ENCODE measurements at regions not wholly inside any gene's neighbourhood (a gene's known extent, or its start where the extent isn't known, plus 50 kb on each side); places are given as distances from the start of the nearest gene placed in this dataset.
"Not testable (repeated sequence)": the region's sequence is repeated elsewhere in the genome, so short reads cannot be mapped to it uniquely, and the experiment has no call there.

DNA sequence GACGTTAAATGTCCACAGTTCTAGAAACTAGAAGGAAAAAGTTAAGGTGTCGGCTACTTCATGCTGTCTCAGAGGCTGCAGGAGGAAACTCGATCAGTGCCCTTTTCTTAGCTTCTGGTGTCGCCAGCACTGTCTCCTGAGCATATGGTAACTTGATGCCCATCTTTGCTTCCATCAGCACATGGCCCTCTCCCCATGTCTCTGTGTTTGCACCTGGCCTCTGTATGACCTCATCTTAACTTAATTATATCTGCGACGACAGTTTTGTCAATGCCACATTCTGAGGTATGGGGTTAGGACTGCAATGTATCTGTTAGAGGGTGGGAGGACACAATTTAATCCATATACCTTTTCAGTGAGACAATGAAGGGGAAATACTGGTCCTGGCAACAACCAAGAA lies 449.9 kb downstream of the POM121L12 start:
- Histone ChIP-seq H2AK5ac (ENCODE audit: low read length, severe bottlenecking) (no peak overlapping the region), H3K4ac (ENCODE audit: low read depth in 1 of 2, low read length in 2 of 2) (no peak overlapping the region), H3K4me3 (ENCODE audit: insufficient read depth in 1 of 2, low read depth in 1 of 2, low read length in 2 of 2) (no peak overlapping the region), H3K14ac (ENCODE audit: low read length in 2 of 2) (no peak overlapping the region), H2AFZ (ENCODE audit: low read depth, low read length) (no peak overlapping the region), H3K4me2 (ENCODE audit: low read length, poor library complexity, severe bottlenecking) (no peak overlapping the region), H4K8ac (ENCODE audit: low read length) (no peak overlapping the region), H2BK15ac (ENCODE audit: low read depth, poor library complexity, severe bottlenecking) (no peak overlapping the region), H3K9ac (ENCODE audit: low read length) (no peak overlapping the region), H3K27me3 (ENCODE audit: control insufficient read depth in 1 of 2, insufficient read depth in 1 of 2, low read length in 2 of 2) (no peaks in the 10 kb centered on the region), H4K91ac (ENCODE audit: low read length) (no peak overlapping the region), H3K79me1 (replicated peaks; ENCODE audit: low read length, poor library complexity, severe bottlenecking) (no peaks in the 10 kb centered on the region), H3K9me3 (ENCODE audit: control insufficient read depth, low read length) (no peaks in the 10 kb centered on the region), H2BK120ac (ENCODE audit: low read depth, low read length) (no peak overlapping the region), H3K18ac (ENCODE audit: low read depth in 1 of 2, low read length in 2 of 2) (no peak overlapping the region), H3K4me1 (ENCODE audit: control insufficient read depth, insufficient read depth, low read depth, low read length) (no peaks in the 10 kb centered on the region), H3K27ac (ENCODE audit: low read length, poor library complexity, severe bottlenecking) (no peak overlapping the region), H3K23ac (ENCODE audit: low read length in 2 of 2) (no peak overlapping the region), H2BK5ac (ENCODE audit: low read depth, low read length, poor library complexity, severe bottlenecking) (no peak overlapping the region), H2BK12ac (ENCODE audit: low read length in 2 of 2) (no peak overlapping the region), H3K36me3 (ENCODE audit: control insufficient read depth in 1 of 2, insufficient read depth in 2 of 2, low read depth in 1 of 2, low read length in 2 of 2) (no peaks in the 10 kb centered on the region)
- WGBS, result 90% methylated on average over 4 of the region's 6 CpGs
- DNase-seq, result no peak

- no peak overlapping the region for H3K4me2 ChIP-seq (ENCODE audit: low read length, poor library complexity, severe bottlenecking)
- H3K23ac ChIP-seq (ENCODE audit: low read length in 2 of 2), result no peak overlapping the region
- no peak overlapping the region for H3K14ac ChIP-seq (ENCODE audit: low read length in 2 of 2)
- no peaks in the 10 kb centered on the region for H3K4me1 ChIP-seq (ENCODE audit: control insufficient read depth, insufficient read depth, low read depth, low read length)
- no peak overlapping the region for H4K91ac ChIP-seq (ENCODE audit: low read length)
- H2BK5ac ChIP-seq (ENCODE audit: low read depth, low read length, poor library complexity, severe bottlenecking), result no peak overlapping the region
- H3K36me3 ChIP-seq (ENCODE audit: control insufficient read depth in 1 of 2, insufficient read depth in 2 of 2, low read depth in 1 of 2, low read length in 2 of 2), result no peaks in the 10 kb centered on the region
- no peak overlapping the region for H3K4me3 ChIP-seq (ENCODE audit: insufficient read depth in 1 of 2, low read depth in 1 of 2, low read length in 2 of 2)
- no peak overlapping the region for H3K27ac ChIP-seq (ENCODE audit: low read length, poor library complexity, severe bottlenecking)
- H3K27me3 ChIP-seq (ENCODE audit: control insufficient read depth in 1 of 2, insufficient read depth in 1 of 2, low read length in 2 of 2), result no peaks in the 10 kb centered on the region
- H3K9ac ChIP-seq (ENCODE audit: low read length), result no peak overlapping the region
- H2BK15ac ChIP-seq (ENCODE audit: low read depth, poor library complexity, severe bottlenecking), result no peak overlapping the region
- H2AFZ ChIP-seq (ENCODE audit: low read depth, low read length), result no peak overlapping the region
- H3K9me3 ChIP-seq (ENCODE audit: control insufficient read depth, low read length), result peaks cover 11% of the 10 kb centered on the region
- no peak overlapping the region for H3K4ac ChIP-seq (ENCODE audit: low read depth in 1 of 2, low read length in 2 of 2)
- no peak overlapping the region for H4K8ac ChIP-seq (ENCODE audit: low read length)
- no peak overlapping the region for H2BK120ac ChIP-seq (ENCODE audit: low read depth, low read length)
- WGBS, result 95% methylated on average over 4 of the region's 6 CpGs
- no peak for DNase-seq
- no peaks in the 10 kb centered on the region for H3K79me1 ChIP-seq (replicated peaks; ENCODE audit: low read length, poor library complexity, severe bottlenecking)
- no peak overlapping the region for H3K18ac ChIP-seq (ENCODE audit: low read depth in 1 of 2, low read length in 2 of 2)
- no peak overlapping the region for H2AK5ac ChIP-seq (ENCODE audit: low read length, severe bottlenecking)
- H2BK12ac ChIP-seq (ENCODE audit: low read length in 2 of 2), result no peak overlapping the region
Observed at GRCh38 chr7:53491051-53491450, 455.6 kb downstream of the POM121L12 start.

DNA sequence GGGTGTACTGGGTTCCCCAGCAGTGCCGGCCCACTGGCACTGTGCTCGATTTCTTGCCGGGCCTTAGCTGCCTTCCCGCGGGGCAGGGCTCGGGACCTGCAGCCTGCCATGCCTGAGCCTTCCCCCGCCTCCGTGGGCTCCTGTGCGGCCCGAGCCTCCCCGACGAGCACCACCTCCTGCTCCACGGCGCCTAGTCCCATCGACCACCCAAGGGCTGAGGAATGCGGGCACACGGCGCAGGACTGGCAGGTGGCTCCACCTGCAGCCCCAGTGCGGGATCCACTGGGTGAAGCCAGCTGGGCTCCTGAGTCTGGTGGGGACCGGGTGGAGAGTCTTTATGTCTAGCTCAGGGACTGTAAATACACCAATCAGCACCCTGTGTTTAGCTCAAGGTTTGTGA lies 459.7 kb downstream of the POM121L12 start:
- not testable (repeated sequence) for H2BK5ac ChIP-seq (ENCODE audit: low read depth, low read length, poor library complexity, severe bottlenecking); H3K79me1 ChIP-seq (replicated peaks; ENCODE audit: low read length, poor library complexity, severe bottlenecking); H3K27ac ChIP-seq (ENCODE audit: low read length, poor library complexity, severe bottlenecking); H2AK5ac ChIP-seq (ENCODE audit: low read length, severe bottlenecking); H2BK12ac ChIP-seq (ENCODE audit: low read length in 2 of 2); H3K23ac ChIP-seq (ENCODE audit: low read length in 2 of 2); H2BK15ac ChIP-seq (ENCODE audit: low read depth, poor library complexity, severe bottlenecking); H3K27me3 ChIP-seq (ENCODE audit: control insufficient read depth in 1 of 2, insufficient read depth in 1 of 2, low read length in 2 of 2); H3K4me3 ChIP-seq (ENCODE audit: insufficient read depth in 1 of 2, low read depth in 1 of 2, low read length in 2 of 2); H4K8ac ChIP-seq (ENCODE audit: low read length); H2AFZ ChIP-seq (ENCODE audit: low read depth, low read length); H3K14ac ChIP-seq (ENCODE audit: low read length in 2 of 2); H3K18ac ChIP-seq (ENCODE audit: low read depth in 1 of 2, low read length in 2 of 2); H3K4me2 ChIP-seq (ENCODE audit: low read length, poor library complexity, severe bottlenecking); H3K9ac ChIP-seq (ENCODE audit: low read length); H2BK120ac ChIP-seq (ENCODE audit: low read depth, low read length); H3K36me3 ChIP-seq (ENCODE audit: control insufficient read depth in 1 of 2, insufficient read depth in 2 of 2, low read depth in 1 of 2, low read length in 2 of 2); H3K4ac ChIP-seq (ENCODE audit: low read depth in 1 of 2, low read length in 2 of 2); H4K91ac ChIP-seq (ENCODE audit: low read length); DNase-seq; H3K4me1 ChIP-seq (ENCODE audit: control insufficient read depth, insufficient read depth, low read depth, low read length)
- 98% methylated on average over 14 of the region's 20 CpGs for WGBS
- peaks cover 16% of the 10 kb centered on the region for H3K9me3 ChIP-seq (ENCODE audit: control insufficient read depth, low read length)

GRCh38 chr7:53500076-53500475 lies 464.6 kb downstream of the POM121L12 start:
- Histone ChIP-seq H3K23ac (ENCODE audit: low read length in 2 of 2) (no peak overlapping the region), H3K36me3 (ENCODE audit: control insufficient read depth in 1 of 2, insufficient read depth in 2 of 2, low read depth in 1 of 2, low read length in 2 of 2) (no peaks in the 10 kb centered on the region), H3K9me3 (ENCODE audit: control insufficient read depth, low read length) (peaks cover 11% of the 10 kb centered on the region), H2AFZ (ENCODE audit: low read depth, low read length) (no peak overlapping the region), H3K4ac (ENCODE audit: low read depth in 1 of 2, low read length in 2 of 2) (no peak overlapping the region), H2AK5ac (ENCODE audit: low read length, severe bottlenecking) (no peak overlapping the region), H3K4me2 (ENCODE audit: low read length, poor library complexity, severe bottlenecking) (no peak overlapping the region), H3K27ac (ENCODE audit: low read length, poor library complexity, severe bottlenecking) (no peak overlapping the region), H2BK5ac (ENCODE audit: low read depth, low read length, poor library complexity, severe bottlenecking) (no peak overlapping the region), H4K91ac (ENCODE audit: low read length) (no peak overlapping the region), H3K27me3 (ENCODE audit: control insufficient read depth in 1 of 2, insufficient read depth in 1 of 2, low read length in 2 of 2) (no peaks in the 10 kb centered on the region), H2BK12ac (ENCODE audit: low read length in 2 of 2) (no peak overlapping the region), H3K4me3 (ENCODE audit: insufficient read depth in 1 of 2, low read depth in 1 of 2, low read length in 2 of 2) (no peak overlapping the region), H4K8ac (ENCODE audit: low read length) (no peak overlapping the region), H3K9ac (ENCODE audit: low read length) (no peak overlapping the region), H3K14ac (ENCODE audit: low read length in 2 of 2) (no peak overlapping the region), H3K4me1 (ENCODE audit: control insufficient read depth, insufficient read depth, low read depth, low read length) (no peaks in the 10 kb centered on the region), H3K18ac (ENCODE audit: low read depth in 1 of 2, low read length in 2 of 2) (no peak overlapping the region), H3K79me1 (replicated peaks; ENCODE audit: low read length, poor library complexity, severe bottlenecking) (no peaks in the 10 kb centered on the region), H2BK120ac (ENCODE audit: low read depth, low read length) (no peak overlapping the region), H2BK15ac (ENCODE audit: low read depth, poor library complexity, severe bottlenecking) (no peak overlapping the region)
- no CpG with 5 or more reads among the region's 1 CpG for WGBS
- DNase-seq, result no peak

All from mesenchymal stem cell (in vitro differentiated cells and primary cell).